NCI-H146 treated with DMSO at 0.1 percent for 48 hours (cell line): ENCODE measurements at regions not wholly inside any gene's neighbourhood (a gene's known extent, or its start where the extent isn't known, plus 50 kb on each side); places are given as distances from the start of the nearest gene placed in this dataset.
"Not testable (repeated sequence)": the region's sequence is repeated elsewhere in the genome, so short reads cannot be mapped to it uniquely, and the experiment has no call there.

ENCODE experiments used
- DNase-seq: peaks from one replicate; lab custom pipeline; 2025; ENCODE audit not compliant: unreplicated experiment; lab: John Stamatoyannopoulos, UW

- not testable (repeated sequence) for DNase-seq
Measured at GRCh38 chr16:29081829-29082639, 97.2 kb downstream of the LAT start.

GRCh38 chr16:29074554-29075402 is 89.9 kb downstream of the LAT start:
- not testable (repeated sequence) for DNase-seq

- DNase-seq, result not testable (repeated sequence)
Measured at GRCh38 chr16:29062235-29062634, 77.4 kb downstream of the LAT start.

- not testable (repeated sequence) for DNase-seq
Measured at GRCh38 chr16:29061467-29061921, 76.6 kb downstream of the LAT start.

- not testable (repeated sequence) for DNase-seq
Measured at GRCh38 chr16:29060022-29060810, 75.4 kb downstream of the LAT start.

GRCh38 chr16:29059575-29059974 is 74.7 kb downstream of the LAT start:
- not testable (repeated sequence) for DNase-seq
